ENCODE measurements at regions not wholly inside any gene's neighbourhood (a gene's known extent, or its start where the extent isn't known, plus 50 kb on each side); places are given as distances from the start of the nearest gene placed in this dataset.

- no peak for TF ChIP-seq CTCF (conservative IDR thresholded peaks at IDR 0.05; ENCODE audit: low read depth, low read length)
- H3K9ac ChIP-seq, result no peak overlapping the region
- H3K79me2 ChIP-seq (ENCODE audit: insufficient read depth, low read depth), result no peaks in the 10 kb centered on the region
- H3K27ac ChIP-seq, result no peak overlapping the region
- no peak overlapping the region for H2AFZ ChIP-seq (ENCODE audit: low read depth)
- no peaks in the 10 kb centered on the region for H4K20me1 ChIP-seq (ENCODE audit: insufficient read depth)
- no peak overlapping the region for H3K4me2 ChIP-seq
- no peaks in the 10 kb centered on the region for H3K36me3 ChIP-seq (ENCODE audit: insufficient read depth)
- no peak overlapping the region for H3K4me3 ChIP-seq (IDR thresholded peaks at IDR 0.05; ENCODE audit: insufficient read depth, low read depth, low read length)
- H3K27me3 ChIP-seq (ENCODE audit: insufficient read depth, low read depth), result no peaks in the 10 kb centered on the region
- no peaks in the 10 kb centered on the region for H3K4me1 ChIP-seq (ENCODE audit: low read depth, poor library complexity, severe bottlenecking)
Measured at GRCh38 chr12:13307143-13307816, 110.8 kb downstream of the EMP1 start.

GRCh38 chr12:13304924-13305323 is 108.4 kb downstream of the EMP1 start:
- no peak overlapping the region for H3K9ac ChIP-seq
- no peak for TF ChIP-seq CTCF (conservative IDR thresholded peaks at IDR 0.05; ENCODE audit: low read depth, low read length)
- no peak overlapping the region for H3K27ac ChIP-seq
- no peaks in the 10 kb centered on the region for H4K20me1 ChIP-seq (ENCODE audit: insufficient read depth)
- H3K36me3 ChIP-seq (ENCODE audit: insufficient read depth), result no peaks in the 10 kb centered on the region
- no peaks in the 10 kb centered on the region for H3K79me2 ChIP-seq (ENCODE audit: insufficient read depth, low read depth)
- H3K4me3 ChIP-seq (IDR thresholded peaks at IDR 0.05; ENCODE audit: insufficient read depth, low read depth, low read length), result no peak overlapping the region
- H2AFZ ChIP-seq (ENCODE audit: low read depth), result no peak overlapping the region
- H3K4me2 ChIP-seq, result no peak overlapping the region
- H3K27me3 ChIP-seq (ENCODE audit: insufficient read depth, low read depth), result no peaks in the 10 kb centered on the region
- no peaks in the 10 kb centered on the region for H3K4me1 ChIP-seq (ENCODE audit: low read depth, poor library complexity, severe bottlenecking)

GRCh38 chr12:13299457-13299856 is 102.9 kb downstream of the EMP1 start:
- H4K20me1 ChIP-seq (ENCODE audit: insufficient read depth), result no peaks in the 10 kb centered on the region
- H3K4me1 ChIP-seq (ENCODE audit: low read depth, poor library complexity, severe bottlenecking), result no peaks in the 10 kb centered on the region
- H3K27me3 ChIP-seq (ENCODE audit: insufficient read depth, low read depth), result no peaks in the 10 kb centered on the region
- no peaks in the 10 kb centered on the region for H3K79me2 ChIP-seq (ENCODE audit: insufficient read depth, low read depth)
- H3K9ac ChIP-seq, result no peak overlapping the region
- no peak overlapping the region for H2AFZ ChIP-seq (ENCODE audit: low read depth)
- H3K36me3 ChIP-seq (ENCODE audit: insufficient read depth), result no peaks in the 10 kb centered on the region
- no peak for TF ChIP-seq CTCF (conservative IDR thresholded peaks at IDR 0.05; ENCODE audit: low read depth, low read length)
- H3K4me2 ChIP-seq, result no peak overlapping the region
- no peak overlapping the region for H3K4me3 ChIP-seq (IDR thresholded peaks at IDR 0.05; ENCODE audit: insufficient read depth, low read depth, low read length)
- no peak overlapping the region for H3K27ac ChIP-seq

GRCh38 chr12:13293096-13293495 is 96.6 kb downstream of the EMP1 start:
- Histone ChIP-seq H3K4me1 (ENCODE audit: low read depth, poor library complexity, severe bottlenecking) (no peaks in the 10 kb centered on the region), H3K4me3 (IDR thresholded peaks at IDR 0.05; ENCODE audit: insufficient read depth, low read depth, low read length) (no peak overlapping the region), H4K20me1 (ENCODE audit: insufficient read depth) (no peaks in the 10 kb centered on the region), H3K79me2 (ENCODE audit: insufficient read depth, low read depth) (no peaks in the 10 kb centered on the region), H3K27ac (no peak overlapping the region), H2AFZ (ENCODE audit: low read depth) (no peak overlapping the region), H3K27me3 (ENCODE audit: insufficient read depth, low read depth) (no peaks in the 10 kb centered on the region), H3K4me2 (no peak overlapping the region), H3K9ac (no peak overlapping the region), H3K36me3 (ENCODE audit: insufficient read depth) (no peaks in the 10 kb centered on the region)
- no peak for TF ChIP-seq CTCF (conservative IDR thresholded peaks at IDR 0.05; ENCODE audit: low read depth, low read length)
